ENCODE measurements at regions not wholly inside any gene's neighbourhood (a gene's known extent, or its start where the extent isn't known, plus 50 kb on each side); places are given as distances from the start of the nearest gene placed in this dataset.

DNA sequence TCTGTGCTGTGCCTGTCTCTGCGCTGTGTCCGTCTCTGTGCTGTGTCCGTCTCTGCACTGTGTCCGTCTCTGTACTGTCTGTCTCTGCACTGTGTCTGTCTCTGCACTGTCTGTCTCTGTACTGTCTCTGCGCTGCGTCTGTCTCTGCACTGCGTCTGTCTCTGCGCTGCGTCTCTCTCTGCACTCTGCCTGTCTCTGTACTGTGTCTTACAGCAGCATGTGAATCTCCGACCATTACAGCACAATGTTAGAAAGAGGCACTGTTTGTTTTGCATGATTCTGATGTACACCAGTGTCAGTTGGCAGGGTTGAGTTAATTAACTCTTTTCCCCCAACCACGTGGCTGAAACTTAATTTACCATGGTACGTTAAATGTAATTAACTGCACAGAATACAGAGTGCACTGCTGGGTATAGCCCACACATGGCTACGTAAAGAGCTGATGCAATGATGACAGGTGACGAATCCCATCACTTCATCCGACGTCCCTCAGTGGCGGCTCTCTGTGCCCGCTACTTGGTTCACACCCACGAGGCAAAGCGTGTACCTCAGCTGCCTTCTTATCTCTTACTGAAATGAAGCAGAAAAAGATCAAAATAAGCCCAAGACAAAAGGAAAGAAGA is 127.7 kb upstream of the SFSWAP start:
- TF ChIP-seq, protein P1, sequence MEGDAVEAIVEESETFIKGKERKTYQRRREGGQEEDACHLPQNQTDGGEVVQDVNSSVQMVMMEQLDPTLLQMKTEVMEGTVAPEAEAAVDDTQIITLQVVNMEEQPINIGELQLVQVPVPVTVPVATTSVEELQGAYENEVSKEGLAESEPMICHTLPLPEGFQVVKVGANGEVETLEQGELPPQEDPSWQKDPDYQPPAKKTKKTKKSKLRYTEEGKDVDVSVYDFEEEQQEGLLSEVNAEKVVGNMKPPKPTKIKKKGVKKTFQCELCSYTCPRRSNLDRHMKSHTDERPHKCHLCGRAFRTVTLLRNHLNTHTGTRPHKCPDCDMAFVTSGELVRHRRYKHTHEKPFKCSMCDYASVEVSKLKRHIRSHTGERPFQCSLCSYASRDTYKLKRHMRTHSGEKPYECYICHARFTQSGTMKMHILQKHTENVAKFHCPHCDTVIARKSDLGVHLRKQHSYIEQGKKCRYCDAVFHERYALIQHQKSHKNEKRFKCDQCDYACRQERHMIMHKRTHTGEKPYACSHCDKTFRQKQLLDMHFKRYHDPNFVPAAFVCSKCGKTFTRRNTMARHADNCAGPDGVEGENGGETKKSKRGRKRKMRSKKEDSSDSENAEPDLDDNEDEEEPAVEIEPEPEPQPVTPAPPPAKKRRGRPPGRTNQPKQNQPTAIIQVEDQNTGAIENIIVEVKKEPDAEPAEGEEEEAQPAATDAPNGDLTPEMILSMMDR (IDR thresholded peaks at IDR 0.05; ENCODE audit: control extremely low read depth in 1 of 3, insufficient read depth in 1 of 3, low read depth in 1 of 3, low read length in 3 of 3): no peak
- TF ChIP-seq SP1 (IDR thresholded peaks at IDR 0.05; ENCODE audit: low read depth, low read length) (no peak), RFX5 (IDR thresholded peaks at IDR 0.05; ENCODE audit: borderline replicate concordance, low read depth, low read length) (no peak), POLR2A (IDR thresholded peaks at IDR 0.05; ENCODE audit: control extremely low read depth in 1 of 2, low read depth in 2 of 2, low read length in 2 of 2) (no peak), CHD2 (IDR thresholded peaks at IDR 0.05; ENCODE audit: low read length) (no peak), GABPA (IDR thresholded peaks at IDR 0.05; ENCODE audit: borderline replicate concordance, insufficient read depth, low read length) (no peak), BACH1 (IDR thresholded peaks at IDR 0.05; ENCODE audit: low read length) (no peak)

Measured in H1 (cell line).